Endothelial cell of umbilical vein (primary cell): ENCODE measurements at regions not wholly inside any gene's neighbourhood (a gene's known extent, or its start where the extent isn't known, plus 50 kb on each side); places are given as distances from the start of the nearest gene placed in this dataset.

Source experiments
- BruUV-seq: library from RNA; stranded (reverse); fragments of 400-500 nt; replicated peaks from 2 replicates; lab custom pipeline; 2021; lab: Mats Ljungman, UMichigan
- CTCF ChIA-PET: fragments of 300-600, 350-600 bp; sonication (Branson Sonifier 250); formaldehyde crosslinking; loops from one replicate; lab custom pipeline; 2021; ENCODE audit warnings: antibody characterized with exemption, inconsistent platforms; lab: Charles Lee
- POLR2A ChIA-PET: fragments of 300-600, 350-600 bp; sonication (Branson Sonifier 250); formaldehyde crosslinking; loops from one replicate; lab custom pipeline; 2021; ENCODE audit warnings: antibody characterized with exemption, inconsistent platforms; lab: Charles Lee
- DNase-seq: peaks from one replicate; pipeline ENCODE4 v3.0.0-alpha.2; 2011; ENCODE audit warnings: low read depth, low spot score
- FAIRE-seq: peaks from 2 replicates; lab custom pipeline; 2011; peaks lifted over from hg19 to GRCh38; lab: Jason Lieb, UNC
- H2AFZ ChIP-seq: 2 replicates; pipeline ENCODE4 v1.6.0; 2012; ENCODE audit warnings: low read depth, low read length, control low read depth, inconsistent platforms
- H3K27ac ChIP-seq: 2 replicates; pipeline ENCODE4 v1.5.1; 2011; ENCODE audit warnings: low read depth, mild to moderate bottlenecking, control low read depth, low read length, moderate library complexity; ENCODE audit not compliant: insufficient read depth
- H3K27me3 ChIP-seq, 2 experiments: 2 replicates each; pipeline versions ENCODE4 v1.6.0 to v1.6.1; 2011; ENCODE audit warnings: low read length in 2 of 2, mixed read lengths in 1 of 2; ENCODE audit not compliant: control insufficient read depth in 2 of 2, insufficient read depth in 2 of 2
- H3K36me3 ChIP-seq, 2 experiments: 2 replicates in 1 of 2; 3 replicates in 1 of 2; pipeline ENCODE4 v1.5.1; 2011; ENCODE audit warnings: low read length in 2 of 2, mild to moderate bottlenecking in 1 of 2, moderate library complexity in 1 of 2; ENCODE audit not compliant: control insufficient read depth in 2 of 2, insufficient read depth in 2 of 2; ENCODE audit errors: extremely low read depth in 1 of 2
- H3K4me1 ChIP-seq: 3 replicates; pipeline ENCODE4 v1.5.1; 2011; ENCODE audit warnings: mild to moderate bottlenecking, low read length; ENCODE audit not compliant: control insufficient read depth, insufficient read depth; ENCODE audit errors: extremely low read depth
- H3K4me2 ChIP-seq: 2 replicates; pipeline ENCODE4 v1.6.1; 2011; ENCODE audit warnings: low read length, control low read depth, mixed read lengths; ENCODE audit not compliant: insufficient read depth
- H3K4me3 ChIP-seq, 3 experiments: fragments of 200-600 bp in 1 of 3; sonication (generic), shearing (Covaris generic) in 1 of 3; replicated peaks in 1 of 3; 2 replicates each; pipeline ENCODE4 v1.5.1; 2011 to 2016; ENCODE audit warnings: control low read depth in 3 of 3, low read length in 3 of 3, mild to moderate bottlenecking in 2 of 3, inconsistent platforms in 1 of 3, low read depth in 1 of 3, moderate library complexity in 1 of 3; ENCODE audit not compliant: insufficient read depth in 1 of 3
- H3K79me2 ChIP-seq: 2 replicates; pipeline ENCODE4 v1.6.0; 2012; ENCODE audit warnings: low read length, inconsistent platforms; ENCODE audit not compliant: control insufficient read depth, insufficient read depth
- H3K9ac ChIP-seq: replicated peaks from 2 replicates; pipeline ENCODE3; 2011; ENCODE audit warnings: low read length, control low read depth; ENCODE audit not compliant: insufficient read depth; ENCODE audit errors: extremely low read depth
- H3K9me1 ChIP-seq: replicated peaks from 3 replicates; pipeline ENCODE4 v1.6.0; 2011; ENCODE audit warnings: mild to moderate bottlenecking, low read length; ENCODE audit not compliant: control insufficient read depth, insufficient read depth; ENCODE audit errors: extremely low read depth
- H3K9me3 ChIP-seq: replicated peaks from 2 replicates; pipeline ENCODE4 v1.5.1; 2012; ENCODE audit warnings: low read length, inconsistent platforms; ENCODE audit not compliant: control insufficient read depth, insufficient read depth
- H4K20me1 ChIP-seq: replicated peaks from 2 replicates; pipeline ENCODE3; 2011; ENCODE audit warnings: mild to moderate bottlenecking, low read length; ENCODE audit not compliant: control insufficient read depth, insufficient read depth; ENCODE audit errors: extremely low read depth
- CTCF ChIP-seq, 2 donors: IDR thresholded peaks; 1 replicate in 1 of 2; 2 replicates in 1 of 2; pipeline ENCODE4 v1.5.1; 2011; ENCODE audit warnings: low read length in 2 of 2, mild to moderate bottlenecking in 2 of 2, moderate library complexity in 2 of 2, control low read depth in 1 of 2, inconsistent platforms in 1 of 2, low read depth in 1 of 2; ENCODE audit not compliant: insufficient read depth in 1 of 2; ENCODE audit errors: extremely low read depth in 1 of 2
- EZH2 ChIP-seq: IDR thresholded peaks from 2 replicates; pipeline ENCODE4 v1.6.1; 2012; ENCODE audit warnings: borderline replicate concordance, low read depth, mild to moderate bottlenecking, moderate library complexity, low read length, inconsistent platforms; ENCODE audit not compliant: severe bottlenecking
- FOS ChIP-seq: IDR thresholded peaks from 2 replicates; pipeline ENCODE4 v1.6.1; 2011; ENCODE audit warnings: mild to moderate bottlenecking, low read length, moderate library complexity, borderline replicate concordance; ENCODE audit not compliant: insufficient read depth
- GATA2 ChIP-seq: IDR thresholded peaks from 2 replicates; pipeline ENCODE4 v1.7.0; 2011; ENCODE audit warnings: low read depth, mild to moderate bottlenecking, moderate library complexity, mixed read lengths, low read length; ENCODE audit not compliant: insufficient read length, insufficient read depth
- JUN ChIP-seq: IDR thresholded peaks from 2 replicates; pipeline ENCODE4 v1.6.1; 2011; ENCODE audit warnings: borderline replicate concordance, low read depth; ENCODE audit not compliant: insufficient read length, insufficient read depth
- MAX ChIP-seq: IDR thresholded peaks from 2 replicates; pipeline ENCODE4 v1.6.1; 2011; ENCODE audit not compliant: insufficient read depth, insufficient read length
- MYC ChIP-seq: IDR thresholded peaks from one replicate; pipeline ENCODE4 v1.6.1; 2011; ENCODE audit warnings: mild to moderate bottlenecking, low read depth, low read length
- POLR2A ChIP-seq: IDR thresholded peaks from 2 replicates; pipeline ENCODE4 v1.6.1; 2012; ENCODE audit warnings: low read depth, mild to moderate bottlenecking, control low read depth, low read length
- POLR2AphosphoS5 ChIP-seq: IDR thresholded peaks from 2 replicates; pipeline ENCODE4 v1.6.1; 2012; ENCODE audit warnings: low read depth, mild to moderate bottlenecking, control low read depth, low read length, moderate library complexity; ENCODE audit not compliant: insufficient read depth
- dilution Hi-C: fragments of 300-500 bp; cut with MboI; formaldehyde crosslinking; loops from one replicate; pipeline ENCODE4 v1.15.0; 2019; ENCODE audit warnings: low sequenced_read_pairs; ENCODE audit not compliant: extremely low pct_ligation_motif_present
- intact Hi-C: fragments of 100-400 bp; cut with micrococcal nuclease; formaldehyde crosslinking; loops from one replicate; pipeline ENCODE4 v1.10.0; 2022

GRCh38 chr12:61985830-61986229, 274.4 kb upstream of the USP15 start:
- POLR2A ChIA-PET, result no interaction called here

More at GRCh38 chr12:61985830-61986229, 274.4 kb upstream of the USP15 start:
- Histone ChIP-seq H3K27me3 (no peaks in the 10 kb centered on the region), H4K20me1 (no peaks in the 10 kb centered on the region), H3K4me2 (no peak overlapping the region), H3K4me3 (no peak overlapping the region), H3K4me1 (no peaks in the 10 kb centered on the region), H3K79me2 (no peaks in the 10 kb centered on the region), H3K9ac (no peak overlapping the region), H2AFZ (no peak overlapping the region), H3K9me1 (no peaks in the 10 kb centered on the region), H3K9me3 (no peaks in the 10 kb centered on the region), H3K27ac (no peak overlapping the region), H3K36me3 (no peaks in the 10 kb centered on the region)
- BruUV-seq, result no TSS peak
- TF ChIP-seq CTCF (IDR thresholded peaks at IDR 0.05; ENCODE audit: extremely low read depth in 1 of 2, insufficient read depth in 1 of 2, low read depth in 1 of 2, low read length in 2 of 2), result no peak
- no peak for TF ChIP-seq POLR2AphosphoS5
- TF ChIP-seq EZH2, result no peak
- no peak for TF ChIP-seq POLR2A
- no peak for TF ChIP-seq GATA2
- no peak for TF ChIP-seq MAX
- TF ChIP-seq MYC, result no peak
- no peak for TF ChIP-seq FOS
- no peak for TF ChIP-seq JUN
- dilution Hi-C loops (no loop called here), intact Hi-C loops (no loop called here)
- FAIRE-seq, result no peak
- no peak for DNase-seq
- CTCF ChIA-PET, result interaction anchor here (0.6 to 0.9 kb wide), 2 partner anchors 12 to 142 kb away, joined by 3 read pairs; no protein-coding TSS in a partner anchor
